Neural progenitor cell (in vitro differentiated cells): ENCODE measurements at regions not wholly inside any gene's neighbourhood (a gene's known extent, or its start where the extent isn't known, plus 50 kb on each side); places are given as distances from the start of the nearest gene placed in this dataset.

Experiments
- DNase-seq: peaks from one replicate; pipeline ENCODE4 v3.0.0-alpha.2; 2016; ENCODE audit warnings: low spot score
- H2AFZ ChIP-seq: fragments of 200-600 bp; sonication (generic); replicated peaks from 2 replicates; pipeline ENCODE4 v1.6.1; 2016; ENCODE audit warnings: antibody characterized with exemption
- H3F3A ChIP-seq: fragments of 200-600 bp; sonication (generic); 2 replicates; pipeline ENCODE4 v1.6.1; 2016; ENCODE audit warnings: antibody characterized with exemption, low read depth
- H3K27ac ChIP-seq: fragments of 200-600 bp; sonication (generic); 2 replicates; pipeline ENCODE4 v1.5.1; 2016; ENCODE audit warnings: mild to moderate bottlenecking
- H3K27me3 ChIP-seq: fragments of 200-600 bp; sonication (generic); 2 replicates; pipeline ENCODE4 v1.6.1; 2016; ENCODE audit warnings: mild to moderate bottlenecking, moderate library complexity
- H3K36me3 ChIP-seq: fragments of 200-600 bp; sonication (generic); 2 replicates; pipeline ENCODE4 v1.5.1; 2016
- H3K4me1 ChIP-seq: fragments of 200-600 bp; sonication (generic); 2 replicates; pipeline ENCODE4 v1.6.1; 2016; ENCODE audit warnings: mixed run types
- H3K4me2 ChIP-seq: fragments of 200-600 bp; sonication (generic); 2 replicates; pipeline ENCODE4 v1.6.1; 2016
- H3K4me3 ChIP-seq: fragments of 200-600 bp; sonication (generic); 2 replicates; pipeline ENCODE4 v1.5.1; 2016
- H3K79me2 ChIP-seq: fragments of 200-600 bp; sonication (generic); 2 replicates; pipeline ENCODE4 v1.6.1; 2016; ENCODE audit warnings: low read depth
- H3K9ac ChIP-seq: fragments of 200-600 bp; sonication (generic); 2 replicates; pipeline ENCODE4 v1.6.1; 2016
- H3K9me3 ChIP-seq: fragments of 200-600 bp; sonication (generic); 2 replicates; pipeline ENCODE4 v1.5.1; 2016; ENCODE audit warnings: low read depth
- H4K20me1 ChIP-seq: fragments of 200-600 bp; sonication (generic); 2 replicates; pipeline ENCODE4 v1.6.1; 2016; ENCODE audit warnings: low read depth
- H3K27ac Mint-ChIP-seq: 3 replicates; pipeline ENCODE4 v1.8.0; 2021; ENCODE audit warnings: mixed read lengths
- H3K27me3 Mint-ChIP-seq: 2 replicates; pipeline ENCODE4 v1.8.0; 2022; ENCODE audit warnings: low read depth, mild to moderate bottlenecking, inconsistent platforms, moderate library complexity, mixed read lengths; ENCODE audit not compliant: insufficient read depth
- H3K36me3 Mint-ChIP-seq: 3 replicates; pipeline ENCODE4 v1.8.0; 2021; ENCODE audit warnings: mixed read lengths
- H3K4me1 Mint-ChIP-seq: 3 replicates; pipeline ENCODE4 v1.8.0; 2021; ENCODE audit warnings: mixed read lengths
- H3K4me3 Mint-ChIP-seq: 3 replicates; pipeline ENCODE4 v1.8.0; 2021; ENCODE audit warnings: mild to moderate bottlenecking, moderate library complexity, mixed read lengths
- H3K9me3 Mint-ChIP-seq: 3 replicates; pipeline ENCODE4 v1.8.0; 2020; ENCODE audit warnings: mixed read lengths
- CTCF ChIP-seq: fragments of 200-600 bp; sonication (generic); IDR thresholded peaks from 2 replicates; pipeline ENCODE4 v1.5.1; 2017; ENCODE audit warnings: antibody characterized with exemption, mild to moderate bottlenecking
- EZH2 ChIP-seq: fragments of 200-600 bp; sonication (generic); IDR thresholded peaks from 2 replicates; pipeline ENCODE4 v1.6.1; 2017; ENCODE audit warnings: antibody characterized with exemption, mild to moderate bottlenecking, moderate library complexity
- EZH2phosphoT487 ChIP-seq: fragments of 200-600 bp; sonication (generic); IDR thresholded peaks from 2 replicates; pipeline ENCODE4 v1.6.1; 2017; ENCODE audit warnings: antibody characterized with exemption

DNA sequence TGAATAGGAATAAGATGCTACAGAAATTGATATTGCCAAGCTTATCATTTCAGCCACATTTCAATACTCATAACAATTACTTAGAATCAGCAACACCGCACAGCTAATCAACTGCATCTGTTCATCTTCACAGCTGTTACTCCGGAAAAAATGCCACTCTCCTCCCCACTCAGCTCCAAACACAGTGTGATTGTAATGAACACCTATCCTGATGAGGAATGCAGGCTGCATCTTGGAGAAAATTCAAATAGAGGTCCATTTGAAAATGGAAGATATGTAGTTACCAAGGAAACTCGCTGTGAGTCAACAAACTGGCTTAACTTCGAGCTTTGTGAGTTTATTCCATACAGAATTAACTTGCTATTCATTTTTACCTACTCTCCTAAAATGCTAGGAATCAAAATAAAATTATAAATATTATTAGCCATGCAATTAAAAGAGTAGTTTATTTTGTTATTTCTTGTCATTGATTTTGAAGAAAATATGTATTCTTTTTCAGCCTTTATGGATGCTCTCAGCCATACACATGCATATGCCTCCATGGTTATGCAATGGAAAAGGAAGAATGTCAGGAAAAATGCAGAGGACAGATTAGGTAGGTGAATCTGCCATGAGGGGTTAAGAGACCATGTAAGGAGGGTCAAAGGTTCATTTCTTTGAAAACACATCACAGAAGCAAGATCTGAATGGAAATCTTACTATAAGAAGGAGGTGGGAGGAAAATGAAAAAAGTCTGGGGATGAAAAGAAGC lies 267.2 kb downstream of the POM121L12 start:
- no peak overlapping the region for H3K27ac ChIP-seq
- H3K79me2 ChIP-seq: no peaks in the 10 kb centered on the region
- no peak overlapping the region for H3K4me2 ChIP-seq
- no peak overlapping the region for H3K4me3 Mint-ChIP-seq
- no peaks in the 10 kb centered on the region for H3K27me3 Mint-ChIP-seq
- TF ChIP-seq EZH2phosphoT487 (no peak), EZH2 (no peak), CTCF (no peak)
- H3K4me1 ChIP-seq: no peaks in the 10 kb centered on the region
- peak overlapping the region; percentile 23 for H3K27ac Mint-ChIP-seq
- no peaks in the 10 kb centered on the region for H3K36me3 ChIP-seq
- no peak overlapping the region for H3K9ac ChIP-seq
- H3K27me3 ChIP-seq: no peaks in the 10 kb centered on the region
- no peaks in the 10 kb centered on the region for H3F3A ChIP-seq
- H3K9me3 ChIP-seq: no peaks in the 10 kb centered on the region
- H3K9me3 Mint-ChIP-seq: no peaks in the 10 kb centered on the region
- no peak overlapping the region for H3K4me3 ChIP-seq
- no peaks in the 10 kb centered on the region for H4K20me1 ChIP-seq
- no peaks in the 10 kb centered on the region for H3K36me3 Mint-ChIP-seq
- DNase-seq: no peak
- peaks cover 6% of the 10 kb centered on the region for H3K4me1 Mint-ChIP-seq
- no peak overlapping the region for H2AFZ ChIP-seq

DNA sequence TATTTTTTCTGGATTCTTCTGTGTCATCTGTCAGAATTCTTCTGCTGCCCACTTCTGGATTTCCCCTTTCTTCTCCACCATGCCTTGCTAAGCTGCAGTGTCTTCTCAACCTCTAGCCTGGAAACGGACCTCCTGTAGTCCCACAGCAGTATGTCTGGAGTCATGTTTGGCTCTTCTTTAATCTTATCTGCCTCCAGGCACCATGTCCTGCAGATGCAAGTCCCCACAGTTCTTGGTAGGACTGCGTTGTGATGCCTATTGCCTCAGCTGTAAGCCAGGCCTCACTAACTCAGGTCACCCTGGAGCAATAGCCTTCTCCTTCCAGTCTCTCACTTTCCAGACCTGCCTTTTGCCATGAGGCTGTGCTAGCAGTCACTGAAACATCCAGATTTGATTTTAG lies 268.3 kb downstream of the POM121L12 start:
- no peak overlapping the region for H3K4me3 ChIP-seq
- H2AFZ ChIP-seq: no peak overlapping the region
- H3K4me1 ChIP-seq: no peaks in the 10 kb centered on the region
- Mint-ChIP-seq H3K36me3 (no peaks in the 10 kb centered on the region), H3K4me3 (no peak overlapping the region), H3K4me1 (peaks cover 6% of the 10 kb centered on the region), H3K27ac (no peak overlapping the region), H3K9me3 (no peaks in the 10 kb centered on the region), H3K27me3 (no peaks in the 10 kb centered on the region)
- no peak for TF ChIP-seq CTCF
- no peak for TF ChIP-seq EZH2
- TF ChIP-seq EZH2phosphoT487: no peak
- H3K36me3 ChIP-seq: no peaks in the 10 kb centered on the region
- no peak overlapping the region for H3K9ac ChIP-seq
- H3K27ac ChIP-seq: no peak overlapping the region
- H3K27me3 ChIP-seq: no peaks in the 10 kb centered on the region
- H3K79me2 ChIP-seq: no peaks in the 10 kb centered on the region
- DNase-seq: no peak
- H3K9me3 ChIP-seq: no peaks in the 10 kb centered on the region
- no peak overlapping the region for H3K4me2 ChIP-seq
- H3F3A ChIP-seq: no peaks in the 10 kb centered on the region
- H4K20me1 ChIP-seq: no peaks in the 10 kb centered on the region

DNA sequence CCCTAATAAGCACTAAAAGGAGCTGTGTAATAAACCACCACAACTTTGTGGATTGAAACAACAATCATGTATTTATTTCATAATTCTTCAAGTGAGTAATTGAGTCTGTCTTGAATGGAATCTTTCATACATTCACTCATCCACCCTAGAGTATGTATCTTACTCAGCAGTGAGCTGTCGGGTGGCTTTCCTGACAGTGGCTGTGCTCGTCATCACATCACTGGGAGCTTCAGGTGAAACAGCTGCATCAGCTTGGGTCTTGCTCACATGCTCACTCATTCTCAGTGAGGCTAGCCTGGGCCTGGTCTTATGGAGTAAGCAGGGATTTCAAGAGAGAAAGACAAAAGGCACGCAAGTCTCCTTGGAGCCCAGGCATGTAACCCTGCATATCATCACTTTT lies 271.4 kb downstream of the POM121L12 start:
- H3K9me3 Mint-ChIP-seq: no peaks in the 10 kb centered on the region
- no peaks in the 10 kb centered on the region for H3K27me3 Mint-ChIP-seq
- no peaks in the 10 kb centered on the region for H4K20me1 ChIP-seq
- H3K27ac Mint-ChIP-seq: no peak overlapping the region
- no peaks in the 10 kb centered on the region for H3K79me2 ChIP-seq
- H3K9ac ChIP-seq: no peak overlapping the region
- TF ChIP-seq EZH2phosphoT487: no peak
- no peak for TF ChIP-seq EZH2
- TF ChIP-seq CTCF: no peak
- no peaks in the 10 kb centered on the region for H3K36me3 ChIP-seq
- H3K4me2 ChIP-seq: no peak overlapping the region
- H3K9me3 ChIP-seq: no peaks in the 10 kb centered on the region
- H3K4me1 ChIP-seq: no peaks in the 10 kb centered on the region
- no peak overlapping the region for H3K4me3 ChIP-seq
- no peak overlapping the region for H2AFZ ChIP-seq
- H3F3A ChIP-seq: no peaks in the 10 kb centered on the region
- H3K27me3 ChIP-seq: no peaks in the 10 kb centered on the region
- no peak for DNase-seq
- H3K36me3 Mint-ChIP-seq: no peaks in the 10 kb centered on the region
- H3K4me1 Mint-ChIP-seq: peaks cover 6% of the 10 kb centered on the region
- no peak overlapping the region for H3K4me3 Mint-ChIP-seq
- no peak overlapping the region for H3K27ac ChIP-seq
